H1 (cell line): ENCODE measurements at regions not wholly inside any gene's neighbourhood (a gene's known extent, or its start where the extent isn't known, plus 50 kb on each side); places are given as distances from the start of the nearest gene placed in this dataset.

Source experiments
- CTCF ChIA-PET: fragments of 300-600 bp; sonication (Branson Sonifier 250); formaldehyde crosslinking; loops from one replicate; lab custom pipeline; 2021; ENCODE audit not compliant: partially characterized antibody; lab: Charles Lee
- POLR2A ChIA-PET: fragments of 300-600 bp; sonication (Branson Sonifier 250); formaldehyde crosslinking; loops from one replicate; lab custom pipeline; 2021; ENCODE audit warnings: inconsistent platforms; ENCODE audit not compliant: partially characterized antibody; lab: Charles Lee
- DNase-seq, 2 experiments: peaks; one replicate each; pipeline versions ENCODE4 v3.0.0 to v3.0.0-alpha.2; 2010 to 2022; ENCODE audit warnings: low spot score in 2 of 2, low read depth in 1 of 2, mixed read lengths in 1 of 2
- FAIRE-seq: peaks from 2 replicates; lab custom pipeline; 2011; peaks lifted over from hg19 to GRCh38; lab: Jason Lieb, UNC
- H2AFZ ChIP-seq: 2 replicates; pipeline ENCODE4 v1.8.1; 2012; ENCODE audit warnings: low read length, inconsistent platforms
- H2AK5ac ChIP-seq: 2 replicates; pipeline ENCODE4 v1.6.1; 2013; ENCODE audit warnings: low read depth, low read length
- H2BK120ac ChIP-seq: replicated peaks from 2 replicates; pipeline ENCODE3; 2013; ENCODE audit warnings: low read depth, low read length, inconsistent platforms
- H2BK12ac ChIP-seq: 2 replicates; pipeline ENCODE4 v1.6.1; 2013; ENCODE audit warnings: low read depth, low read length
- H2BK15ac ChIP-seq: 2 replicates; pipeline ENCODE4 v1.6.1; 2013; ENCODE audit warnings: low read length
- H2BK20ac ChIP-seq: 2 replicates; pipeline ENCODE4 v1.6.1; 2013; ENCODE audit warnings: low read length
- H2BK5ac ChIP-seq: 2 replicates; pipeline ENCODE4 v1.6.1; 2013; ENCODE audit warnings: low read depth, low read length
- H3K14ac ChIP-seq: 2 replicates; pipeline ENCODE4 v1.6.1; 2013; ENCODE audit warnings: inconsistent platforms; ENCODE audit not compliant: insufficient read length
- H3K18ac ChIP-seq: 2 replicates; pipeline ENCODE4 v1.6.1; 2013; ENCODE audit warnings: low read length; ENCODE audit errors: extremely low read depth
- H3K23ac ChIP-seq: 2 replicates; pipeline ENCODE4 v1.6.1; 2013; ENCODE audit warnings: inconsistent platforms; ENCODE audit not compliant: insufficient read length
- H3K23me2 ChIP-seq: 2 replicates; pipeline ENCODE4 v1.6.1; 2013; ENCODE audit warnings: low read depth, low read length
- H3K27ac ChIP-seq: 2 replicates; pipeline ENCODE4 v1.6.1; 2011; ENCODE audit warnings: low read depth, low read length, inconsistent platforms
- H3K27me3 ChIP-seq, 4 experiments: replicated peaks in 1 of 4; 1 replicate in 1 of 4; 2 replicates in 3 of 4; pipeline versions ENCODE4 v1.6.1 to v1.8.1; 2011 to 2013; ENCODE audit warnings: low read length in 3 of 4, mild to moderate bottlenecking in 3 of 4, inconsistent platforms in 2 of 4, mixed read lengths in 2 of 4, moderate library complexity in 1 of 4; ENCODE audit not compliant: control insufficient read depth in 3 of 4, insufficient read depth in 3 of 4; ENCODE audit errors: extremely low read depth in 1 of 4
- H3K36me3 ChIP-seq, 4 experiments: 2 replicates each; pipeline versions ENCODE4 v1.6.1 to v1.8.1; 2011 to 2013; ENCODE audit warnings: mild to moderate bottlenecking in 4 of 4, low read length in 3 of 4, moderate library complexity in 2 of 4, control low read depth in 1 of 4, inconsistent platforms in 1 of 4; ENCODE audit not compliant: insufficient read depth in 4 of 4, control insufficient read depth in 2 of 4
- H3K4ac ChIP-seq: replicated peaks from 2 replicates; pipeline ENCODE3; 2013; ENCODE audit warnings: low read length, low read depth, mixed read lengths, inconsistent platforms; ENCODE audit not compliant: insufficient read length
- H3K4me1 ChIP-seq, 4 experiments: replicated peaks in 1 of 4; 1 replicate in 1 of 4; 2 replicates in 3 of 4; pipeline versions ENCODE4 v1.6.1 to v1.8.1; 2011 to 2013; ENCODE audit warnings: low read length in 3 of 4, inconsistent platforms in 2 of 4, mixed read lengths in 1 of 4; ENCODE audit not compliant: insufficient read depth in 4 of 4, control insufficient read depth in 3 of 4
- H3K4me2 ChIP-seq, 2 experiments: 2 replicates each; pipeline versions ENCODE4 v1.6.1 to v1.8.1; 2011 to 2013; ENCODE audit warnings: low read depth in 2 of 2, low read length in 2 of 2, control low read depth in 1 of 2, inconsistent platforms in 1 of 2, mild to moderate bottlenecking in 1 of 2; ENCODE audit not compliant: insufficient read depth in 1 of 2
- H3K4me3 ChIP-seq, 4 experiments: fragments of 200-600, 300-600 bp in 1 of 4; sonication (generic), shearing (Covaris generic), sonication (Bioruptor Twin) in 1 of 4; 2 replicates each; pipeline versions ENCODE4 v1.5.1 to v1.8.1; 2011 to 2016; ENCODE audit warnings: low read length in 4 of 4, low read depth in 3 of 4, control low read depth in 2 of 4, inconsistent platforms in 2 of 4, mild to moderate bottlenecking in 2 of 4, mixed read lengths in 1 of 4, moderate library complexity in 1 of 4; ENCODE audit not compliant: insufficient read depth in 2 of 4; ENCODE audit errors: extremely low read depth in 1 of 4
- H3K56ac ChIP-seq: replicated peaks from 2 replicates; pipeline ENCODE3; 2013; ENCODE audit warnings: low read depth, mild to moderate bottlenecking, mixed read lengths, low read length, inconsistent platforms; ENCODE audit not compliant: insufficient read length
- H3K79me1 ChIP-seq: 2 replicates; pipeline ENCODE4 v1.6.1; 2013; ENCODE audit warnings: low read depth, low read length, control low read depth
- H3K79me2 ChIP-seq, 2 experiments: 2 replicates each; pipeline versions ENCODE4 v1.6.1 to v1.8.1; 2012 to 2013; ENCODE audit warnings: low read length in 2 of 2, mild to moderate bottlenecking in 2 of 2, inconsistent platforms in 1 of 2; ENCODE audit not compliant: insufficient read depth in 2 of 2, control insufficient read depth in 1 of 2
- H3K9ac ChIP-seq, 4 experiments: replicated peaks in 1 of 4; 1 replicate in 1 of 4; 2 replicates in 3 of 4; pipeline versions ENCODE4 v1.6.1 to v1.8.1; 2011 to 2013; ENCODE audit warnings: low read depth in 3 of 4, low read length in 3 of 4, control low read depth in 2 of 4, mild to moderate bottlenecking in 2 of 4, moderate library complexity in 2 of 4, inconsistent platforms in 1 of 4; ENCODE audit errors: extremely low read depth in 1 of 4
- H3K9me3 ChIP-seq, 2 experiments: 2 replicates each; pipeline versions ENCODE4 v1.6.1 to v1.8.1; 2012 to 2013; ENCODE audit warnings: mild to moderate bottlenecking in 2 of 2, moderate library complexity in 2 of 2, control low read depth in 1 of 2, inconsistent platforms in 1 of 2, low read depth in 1 of 2, low read length in 1 of 2, mixed read lengths in 1 of 2; ENCODE audit not compliant: insufficient read depth in 2 of 2
- H4K20me1 ChIP-seq, 2 experiments: replicated peaks in 1 of 2; 2 replicates each; pipeline versions ENCODE3 to v1.8.1; 2011 to 2013; ENCODE audit warnings: inconsistent platforms in 2 of 2, low read length in 2 of 2, mild to moderate bottlenecking in 1 of 2; ENCODE audit not compliant: insufficient read depth in 2 of 2, control insufficient read depth in 1 of 2
- H4K5ac ChIP-seq: 2 replicates; pipeline ENCODE4 v1.6.1; 2013; ENCODE audit warnings: low read length, low read depth, mixed read lengths, inconsistent platforms; ENCODE audit not compliant: insufficient read length
- H4K8ac ChIP-seq: 2 replicates; pipeline ENCODE4 v1.8.0; 2013; ENCODE audit warnings: mild to moderate bottlenecking, moderate library complexity, low read length, inconsistent platforms; ENCODE audit not compliant: insufficient read depth; ENCODE audit errors: extremely low read depth
- H4K91ac ChIP-seq: replicated peaks from 2 replicates; pipeline ENCODE3; 2013; ENCODE audit warnings: low read length, mixed read lengths, inconsistent platforms; ENCODE audit not compliant: insufficient read length
- CBX5 ChIP-seq: fragments of 300-800, 300-1000 bp; sonication (generic); IDR thresholded peaks from 2 replicates; pipeline ENCODE4 v1.7.1; 2016; ENCODE audit warnings: antibody characterized with exemption, low read length, low read depth
- RFX5 ChIP-seq: IDR thresholded peaks from 2 replicates; pipeline ENCODE4 v1.6.1; 2011; ENCODE audit warnings: low read depth, low read length, improper control_type of control experiment, borderline replicate concordance
- YY1 ChIP-seq: IDR thresholded peaks from 2 replicates; pipeline ENCODE4 v1.6.1; 2011; ENCODE audit warnings: low read depth, mild to moderate bottlenecking, low read length
- WGBS, 2 experiments: shearing (Covaris generic) in 1 of 2; methylation state at CpG; one replicate each; pipeline versions ENCODE4 v1.1.6 to v1.1.7; 2013 to 2015; ENCODE audit warnings: low lambda C conversion rate in 2 of 2, mixed read lengths in 2 of 2, inconsistent platforms in 1 of 2, low coverage in 1 of 2, missing lambda C conversion rate in 1 of 2; ENCODE audit not compliant: insufficient replicate concordance in 2 of 2, insufficient coverage in 1 of 2, insufficient read length in 1 of 2; ENCODE audit errors: extremely low coverage in 1 of 2, missing lambda C conversion rate in 1 of 2; 5-methylcytosine and 5-hydroxymethylcytosine counted together

GRCh38 chr10:58140691-58141347, 126.9 kb downstream of the IPMK start:
- H4K8ac ChIP-seq: no peak overlapping the region
- CTCF ChIA-PET: interaction anchor here (0.6 kb wide), 1 partner anchor 12 kb away, joined by 3 read pairs; no protein-coding TSS in a partner anchor
- WGBS, 2 experiments: 87% methylated on average over 5 of the region's 5 CpGs; no CpG with 5 or more reads in 1 of the 2 experiments
- TF ChIP-seq YY1 (no peak), CBX5 (no peak), RFX5 (no peak)

More at GRCh38 chr10:58140691-58141347, 126.9 kb downstream of the IPMK start:
- DNase-seq (no peak), FAIRE-seq (no peak)
- no peaks in the 10 kb centered on the region for H3K36me3 ChIP-seq
- no peak overlapping the region for H3K56ac ChIP-seq
- no peak overlapping the region for H2AK5ac ChIP-seq
- no peaks in the 10 kb centered on the region for H3K4me1 ChIP-seq
- H3K79me1 ChIP-seq: no peaks in the 10 kb centered on the region
- H3K4me3 ChIP-seq: no peak overlapping the region
- no peak overlapping the region for H4K91ac ChIP-seq
- no peaks in the 10 kb centered on the region for H3K79me2 ChIP-seq
- no peak overlapping the region for H2BK15ac ChIP-seq
- H4K5ac ChIP-seq: no peak overlapping the region
- no peak overlapping the region for H2AFZ ChIP-seq
- POLR2A ChIA-PET: no interaction called here
- no peaks in the 10 kb centered on the region for H4K20me1 ChIP-seq
- no peak overlapping the region for H2BK5ac ChIP-seq
- no peak overlapping the region for H3K4me2 ChIP-seq
- H3K14ac ChIP-seq: no peak overlapping the region
- H3K27me3 ChIP-seq: no peaks in the 10 kb centered on the region
- H2BK120ac ChIP-seq: no peak overlapping the region
- H3K18ac ChIP-seq: no peak overlapping the region
- H3K27ac ChIP-seq: no peak overlapping the region
- no peak overlapping the region for H3K9ac ChIP-seq
- H2BK20ac ChIP-seq: no peak overlapping the region
- H3K4ac ChIP-seq: no peak overlapping the region
- peaks cover 4% of the 10 kb centered on the region in 2 experiments; a peak in 2 of 4 replicates for H3K9me3 ChIP-seq
- H3K23ac ChIP-seq: no peak overlapping the region
- no peak overlapping the region for H2BK12ac ChIP-seq
- no peaks in the 10 kb centered on the region for H3K23me2 ChIP-seq
